HG03175 (cell line): ENCODE measurements at regions not wholly inside any gene's neighbourhood (a gene's known extent, or its start where the extent isn't known, plus 50 kb on each side); places are given as distances from the start of the nearest gene placed in this dataset.

Source experiments
- ATAC-seq: cut with Tn5 transposase; IDR thresholded peaks from one replicate; pipeline ENCODE4 v1.9.1; 2021; ENCODE audit warnings: mild to moderate bottlenecking, moderate library complexity; ENCODE audit not compliant: unreplicated experiment

DNA sequence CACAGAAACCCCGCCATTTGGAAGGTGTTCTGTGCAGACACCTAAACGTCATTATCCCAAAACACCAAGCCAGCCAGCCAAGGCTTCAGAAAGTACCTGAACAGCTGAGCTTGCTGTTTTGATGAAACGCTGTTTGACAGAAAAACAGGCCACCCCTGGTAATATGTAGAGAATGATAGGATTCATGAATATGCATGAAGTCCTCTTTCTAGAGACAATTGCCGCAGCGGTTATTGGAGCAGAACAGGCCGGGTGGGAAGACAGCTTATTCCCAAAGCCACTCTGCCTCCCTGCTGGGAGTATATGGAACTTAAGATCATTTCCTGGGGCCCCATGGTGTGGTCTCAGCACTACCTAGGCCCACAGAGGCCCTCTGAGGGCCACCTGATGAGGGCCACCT, 229.5 kb downstream of the UQCRFS1 start:
- no peak for ATAC-seq

DNA sequence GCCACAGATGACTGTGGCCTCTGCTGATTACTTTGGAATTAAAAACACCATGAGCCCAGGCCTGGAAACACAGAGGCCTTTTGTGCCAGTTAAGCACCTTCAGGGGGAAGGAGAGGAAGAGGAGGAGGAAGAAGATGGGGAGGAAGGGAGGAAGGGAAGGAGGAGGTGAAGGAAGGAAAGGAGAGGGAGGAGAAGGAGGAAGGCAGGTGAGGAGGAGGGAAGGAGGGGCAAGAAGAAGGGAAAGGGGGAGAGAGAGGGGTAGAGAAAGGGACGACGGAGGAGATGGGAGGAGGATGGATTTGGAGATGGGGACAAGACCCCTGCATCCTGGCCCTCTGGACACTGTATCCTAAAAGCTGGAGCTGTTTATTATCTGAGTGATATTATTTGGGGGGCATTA, 231.0 kb downstream of the UQCRFS1 start:
- no peak for ATAC-seq

DNA sequence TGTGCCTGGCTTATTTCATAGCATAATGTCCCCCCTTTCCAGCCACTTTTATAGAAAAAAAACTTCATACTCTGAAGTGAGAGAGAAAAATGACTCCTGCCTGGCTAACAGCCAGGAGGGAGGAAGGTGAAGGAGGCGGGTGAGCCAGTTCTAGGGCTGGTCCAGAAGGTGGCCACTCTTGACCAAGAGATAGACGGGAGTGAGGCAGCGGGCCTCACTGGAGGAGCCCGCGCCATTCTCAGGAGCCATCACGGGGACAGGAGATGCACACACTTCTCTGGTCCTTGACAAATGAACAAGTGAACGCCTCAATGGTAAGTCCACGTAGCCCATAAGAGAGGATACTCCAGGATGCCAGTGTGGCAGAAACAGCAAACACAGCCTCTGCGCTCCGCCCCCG, 231.4 kb downstream of the UQCRFS1 start:
- ATAC-seq: no peak

DNA sequence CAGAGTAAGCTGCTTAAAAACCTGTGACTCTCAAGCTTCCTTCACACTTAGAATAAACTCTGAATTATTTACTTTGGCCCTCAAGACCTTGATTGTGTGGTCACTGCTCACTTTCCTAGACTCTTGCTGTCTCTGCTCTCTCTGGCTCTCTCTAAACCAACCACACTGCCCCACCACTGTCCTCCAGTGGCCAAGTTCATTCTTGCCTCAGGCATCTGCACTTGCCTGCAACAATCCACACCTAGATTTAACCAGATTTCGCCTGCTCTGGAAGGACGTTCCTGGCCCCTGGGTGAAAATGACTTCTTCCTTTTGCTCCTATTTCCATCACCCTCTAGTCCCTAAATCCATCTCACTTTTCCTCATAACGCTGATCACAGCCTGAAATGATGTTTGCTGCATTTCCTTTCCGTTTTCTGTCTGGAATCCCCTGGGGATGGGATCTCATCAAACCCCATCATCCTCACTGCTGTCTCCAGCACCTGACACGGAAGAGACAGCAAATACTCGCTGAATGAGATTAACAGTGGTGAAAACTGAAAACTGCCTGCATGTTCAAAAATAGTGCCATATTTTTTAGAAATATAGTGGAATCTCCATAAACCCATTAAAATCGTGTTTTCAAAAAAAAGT, 232.6 kb downstream of the UQCRFS1 start:
- ATAC-seq: no peak

DNA sequence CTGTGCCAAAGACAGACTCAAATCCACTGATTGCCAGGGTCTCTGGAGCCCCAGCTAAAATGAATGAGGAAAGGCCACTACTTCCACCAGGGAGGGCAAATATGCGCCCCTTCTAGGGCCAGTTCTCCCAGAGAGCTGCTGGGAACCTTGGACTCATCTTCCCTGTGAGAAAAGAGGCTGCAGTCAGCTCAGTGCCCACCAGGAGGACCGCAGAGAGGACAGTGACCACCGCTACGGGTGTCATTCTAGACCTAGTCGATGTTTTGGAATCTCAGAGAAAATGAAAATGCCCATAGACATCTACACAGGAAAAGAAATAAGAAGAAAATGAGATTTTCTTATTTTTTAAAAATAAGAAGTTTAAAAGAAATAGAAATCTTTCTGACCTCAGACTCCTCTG, 235.1 kb downstream of the UQCRFS1 start:
- ATAC-seq: no peak

DNA sequence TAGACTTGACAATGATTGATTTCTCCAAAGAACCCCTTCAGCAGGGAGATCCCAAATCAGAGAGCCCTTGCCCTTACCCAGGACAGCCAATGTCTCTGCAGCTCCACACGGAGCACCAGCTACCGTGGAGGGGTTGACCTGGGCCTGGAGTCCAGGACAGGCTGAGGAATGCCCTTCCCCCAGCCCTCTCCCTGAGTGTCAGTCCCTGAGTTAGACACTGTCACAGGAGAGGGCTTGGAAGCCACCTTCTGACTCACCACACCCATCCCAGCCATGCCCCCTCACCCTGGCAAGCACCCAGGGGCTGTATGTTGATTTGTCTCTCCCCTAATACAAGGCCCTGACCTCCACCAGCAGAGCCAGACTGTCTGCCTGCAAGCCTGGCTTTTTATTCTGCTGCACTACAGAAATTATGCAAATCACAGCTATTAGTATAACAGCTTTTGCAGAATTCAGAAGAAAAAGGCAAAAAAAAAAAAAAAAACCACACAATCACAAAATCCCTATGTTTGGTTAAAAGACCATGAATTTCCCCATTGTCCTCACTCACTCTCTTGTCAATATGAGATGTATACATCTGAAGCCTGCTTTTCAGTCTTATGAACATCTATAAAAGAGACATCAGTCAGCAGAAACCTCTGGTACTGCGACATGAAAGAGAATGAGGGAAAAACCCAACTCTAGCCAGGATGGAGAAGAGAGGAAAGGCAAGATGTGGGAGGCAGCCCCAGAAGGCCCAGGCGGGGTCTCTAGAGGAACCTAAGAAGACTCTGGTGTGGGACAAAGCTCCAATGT, 240.7 kb downstream of the UQCRFS1 start:
- ATAC-seq: no peak

DNA sequence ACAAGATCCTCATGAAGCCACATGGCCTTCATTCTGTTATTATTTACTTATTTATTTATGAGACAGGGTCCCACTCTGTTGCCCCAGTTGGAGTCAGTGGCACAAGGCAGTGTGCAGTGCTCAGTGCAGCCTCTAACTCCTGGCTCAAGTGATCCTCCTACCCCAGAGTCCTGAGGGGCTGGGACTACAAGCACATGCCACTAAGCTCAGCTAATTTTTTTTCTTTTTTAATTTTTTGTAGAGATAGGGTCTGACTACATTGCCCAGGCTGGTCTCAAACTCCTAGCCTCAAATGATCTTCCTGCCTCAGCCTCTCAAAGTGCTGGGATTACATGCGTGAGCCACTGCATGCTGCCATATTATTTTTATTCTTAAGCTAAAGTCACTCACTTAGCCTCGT, 241.4 kb downstream of the UQCRFS1 start:
- ATAC-seq: no peak

DNA sequence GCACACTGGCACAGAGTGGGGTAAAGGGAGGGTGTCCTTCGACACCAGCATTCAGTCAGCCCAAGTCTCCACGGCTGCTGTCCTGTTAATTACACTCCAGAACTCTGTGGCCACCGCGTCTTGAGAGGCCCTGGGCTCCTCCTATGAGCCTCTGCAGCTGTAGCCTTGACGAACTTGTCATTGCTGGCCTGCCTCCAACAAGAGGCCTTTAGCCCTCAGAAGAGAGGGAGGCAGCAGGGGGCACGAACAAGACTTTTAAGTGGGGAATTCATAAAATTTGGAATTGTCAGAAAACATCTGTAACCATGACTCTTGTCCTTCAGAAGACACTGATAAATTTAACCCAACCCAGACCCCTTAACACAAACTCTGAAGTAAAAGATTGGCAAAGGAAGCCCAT, 241.9 kb downstream of the UQCRFS1 start:
- no peak for ATAC-seq

DNA sequence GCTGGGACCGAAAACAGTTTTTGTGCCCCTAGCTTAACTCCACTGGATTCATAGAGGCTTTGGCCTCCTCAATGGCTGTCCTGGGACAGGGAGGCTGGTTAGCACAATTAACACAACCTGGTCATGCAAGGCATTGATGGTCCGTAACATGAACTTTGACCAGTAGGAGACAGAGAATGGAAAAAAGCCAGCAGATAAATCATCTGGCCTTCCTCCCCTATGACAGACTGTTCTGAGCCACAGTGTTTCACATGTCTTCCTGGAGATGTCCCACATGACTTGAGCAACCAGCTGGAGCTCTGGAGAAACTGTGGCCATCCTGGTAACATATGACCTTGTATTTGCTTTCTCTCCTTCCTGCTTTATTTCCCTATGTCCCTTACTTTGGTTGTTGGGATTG, 244.2 kb downstream of the UQCRFS1 start:
- no peak for ATAC-seq

DNA sequence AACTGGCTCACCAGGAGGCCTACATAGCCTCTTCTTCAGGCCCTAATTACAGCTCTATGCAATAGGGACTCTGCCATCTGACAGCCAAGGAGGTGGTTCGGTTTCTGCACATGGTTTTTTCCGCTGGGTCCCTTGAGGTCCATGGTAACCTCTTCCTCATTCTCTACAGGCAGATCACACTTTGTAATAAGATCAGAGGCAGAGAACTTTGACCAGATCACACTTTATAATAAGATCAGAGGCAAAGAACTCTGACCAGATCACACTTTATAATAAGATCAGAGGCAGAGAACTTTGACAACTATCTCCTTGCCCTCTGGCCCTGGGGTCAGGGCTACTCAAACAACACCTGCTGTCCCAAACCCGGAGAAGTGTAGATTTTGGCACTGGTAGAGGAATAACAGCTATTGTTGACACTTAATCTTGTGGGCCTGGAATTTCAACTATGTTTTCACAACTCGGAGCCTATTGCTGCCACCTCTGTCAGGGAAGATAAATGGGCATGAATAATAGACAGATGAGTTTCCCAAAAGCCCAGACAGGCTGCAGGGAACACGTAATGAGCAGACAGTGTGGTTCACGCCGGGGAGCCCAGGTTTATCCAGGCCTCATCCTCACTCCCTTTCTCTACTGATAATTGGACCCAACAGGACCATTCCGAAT, 246.1 kb downstream of the UQCRFS1 start:
- no peak for ATAC-seq

DNA sequence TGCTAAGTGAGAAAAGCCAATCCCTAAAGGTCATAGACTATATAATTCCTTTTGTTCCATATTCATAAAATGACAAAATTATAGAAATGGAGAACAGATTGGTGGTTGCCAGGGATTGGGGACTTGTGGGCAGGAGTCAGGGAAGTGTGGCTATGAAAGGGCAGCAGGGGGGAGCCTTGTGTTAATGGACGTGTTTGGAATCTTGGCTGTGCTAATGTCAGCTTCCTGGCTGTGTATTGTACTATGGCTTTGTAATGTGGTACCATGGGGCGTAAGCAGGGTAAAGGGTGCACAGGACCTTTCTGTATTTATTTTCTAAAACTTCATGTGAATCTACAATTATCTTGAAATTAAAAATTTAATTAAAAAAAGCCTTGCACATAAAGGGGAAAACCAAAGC, 248.5 kb downstream of the UQCRFS1 start:
- no peak for ATAC-seq

DNA sequence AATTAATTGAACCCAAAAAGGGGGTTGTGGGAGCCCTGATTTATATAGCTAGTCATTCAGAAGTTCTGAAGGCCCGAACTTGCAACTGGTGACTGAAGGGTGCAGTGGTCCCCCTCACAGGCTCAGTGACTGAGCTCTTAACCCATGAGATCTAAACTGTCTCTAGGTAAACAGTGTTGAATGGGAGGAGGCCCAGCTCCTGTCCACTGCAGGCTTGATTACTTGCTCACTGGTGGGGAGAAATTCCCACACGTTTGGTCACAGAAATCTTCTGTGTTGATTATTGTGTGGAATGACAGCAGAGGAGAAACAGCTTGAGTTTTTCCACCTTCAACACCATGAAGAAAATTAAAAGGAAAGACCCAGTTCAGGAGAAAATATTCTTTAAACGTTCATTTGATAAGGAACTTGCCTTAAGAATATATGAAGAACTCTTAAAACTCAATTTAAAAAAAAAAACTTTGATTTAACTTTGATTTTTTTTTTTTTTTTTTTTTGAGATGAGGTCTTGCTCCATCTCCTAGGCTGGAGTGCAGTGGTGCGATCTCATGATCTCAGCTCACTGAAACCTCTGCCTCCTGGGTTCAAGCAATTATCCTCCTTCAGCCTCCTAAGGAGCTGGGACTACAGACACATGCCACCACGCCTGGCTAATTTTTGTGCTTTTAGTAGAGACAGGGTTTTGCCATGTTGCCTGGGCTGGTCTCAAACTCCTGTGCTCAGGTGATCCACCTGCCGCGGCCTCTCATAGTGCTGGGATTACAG, 249.3 kb downstream of the UQCRFS1 start:
- no peak for ATAC-seq

DNA sequence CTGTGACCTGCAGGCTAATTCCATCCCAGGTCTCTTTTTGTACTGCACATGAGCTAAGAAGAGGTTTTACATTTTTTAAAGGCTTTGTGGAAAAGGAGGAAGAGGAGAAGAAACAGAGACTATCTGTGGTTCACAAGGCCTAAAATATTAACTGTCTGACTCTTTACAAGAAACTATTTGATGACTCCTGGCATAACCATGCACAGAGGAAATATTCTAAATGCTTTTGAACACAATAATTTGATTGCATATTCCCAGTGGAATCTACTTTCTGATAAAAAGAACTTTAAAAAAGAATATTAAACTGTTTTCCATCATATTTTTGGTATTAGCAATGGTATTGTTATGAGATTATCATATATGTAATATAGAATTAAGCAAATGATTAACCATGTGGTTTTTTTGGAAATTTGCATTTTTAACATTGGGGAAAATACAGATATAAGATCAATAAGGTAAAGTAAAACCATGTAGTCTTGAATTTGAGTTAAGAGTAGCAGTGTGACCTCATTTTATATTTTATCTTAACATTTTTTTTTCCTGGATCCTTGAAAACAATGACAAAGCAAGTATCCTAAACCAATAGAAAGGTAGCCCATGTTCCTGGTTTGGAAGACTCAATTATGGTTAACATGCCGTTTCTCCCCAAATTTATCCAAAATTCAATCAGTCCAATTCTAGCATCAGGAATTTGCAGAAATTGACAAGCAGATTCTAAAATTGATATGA, 251.0 kb downstream of the UQCRFS1 start:
- ATAC-seq: no peak

DNA sequence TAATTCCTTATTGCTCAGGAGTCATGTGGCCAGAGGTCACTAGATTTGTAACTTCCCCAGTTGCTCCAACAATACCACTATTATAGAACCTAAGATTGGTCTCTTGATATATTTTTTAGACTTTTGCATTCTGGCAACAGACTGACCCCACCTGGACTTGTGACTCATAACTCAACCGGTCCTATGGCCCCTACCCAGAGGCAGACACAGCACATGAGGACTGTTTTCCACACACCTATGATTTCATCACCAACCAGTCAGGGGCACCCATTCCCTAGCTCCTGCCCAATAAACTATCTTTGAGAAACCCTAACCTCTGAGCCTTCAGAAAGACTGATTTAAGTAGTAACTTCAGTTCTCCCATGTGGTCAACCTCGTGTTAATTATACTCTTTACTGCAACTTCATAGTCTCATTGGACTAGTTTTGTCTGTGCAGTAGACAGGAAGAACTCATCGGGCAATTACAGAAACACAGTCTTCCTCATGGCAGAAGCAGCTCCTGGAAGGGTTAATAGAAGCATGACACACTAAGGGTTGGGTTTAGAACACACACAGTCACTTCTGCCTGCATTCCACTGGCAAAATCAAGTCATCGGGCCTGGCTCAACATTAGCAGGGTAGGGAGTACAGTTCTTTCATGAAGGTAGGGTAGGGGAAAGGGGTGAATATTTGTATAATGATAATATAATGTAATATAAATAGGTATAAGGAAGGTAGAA, 251.8 kb downstream of the UQCRFS1 start:
- no peak for ATAC-seq

DNA sequence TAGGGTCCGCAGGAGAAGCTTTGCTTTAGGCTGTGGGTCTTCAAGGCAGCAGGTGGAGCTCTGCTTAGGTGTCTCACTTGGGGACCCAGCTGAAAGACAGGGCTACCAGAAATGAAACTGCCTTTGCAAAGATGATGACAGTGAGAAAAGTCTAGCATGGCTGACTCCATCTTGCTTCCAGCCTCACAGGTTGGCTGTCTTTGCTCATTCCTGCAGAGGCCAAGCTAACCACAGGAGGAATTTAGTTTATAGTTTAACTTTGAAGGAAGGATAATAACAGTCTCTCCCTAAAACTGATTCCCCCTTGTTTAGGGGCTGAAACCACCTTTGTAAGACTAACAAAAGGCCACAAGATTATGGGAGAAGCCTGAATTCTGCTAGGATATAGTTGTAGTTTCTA, 252.4 kb downstream of the UQCRFS1 start:
- ATAC-seq: no peak

DNA sequence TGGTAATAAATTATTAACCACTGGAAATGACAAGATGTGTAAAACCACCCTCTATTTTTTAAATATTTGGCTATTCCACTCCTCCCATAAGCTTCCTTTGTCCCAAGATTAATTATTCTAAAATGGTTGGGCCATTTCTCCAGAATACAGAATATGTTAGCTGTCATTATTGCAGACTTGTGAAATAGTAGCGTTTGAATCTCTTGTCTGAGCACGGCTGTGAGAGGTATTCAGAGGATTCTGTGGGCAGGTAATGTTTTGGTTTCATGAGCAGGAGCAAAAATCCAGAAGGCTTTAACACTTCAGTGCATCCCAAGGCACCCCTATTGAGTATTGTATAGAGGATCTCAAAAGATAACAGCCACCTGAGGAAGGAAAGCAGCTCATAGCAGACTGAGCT, 256.0 kb downstream of the UQCRFS1 start:
- no peak for ATAC-seq

DNA sequence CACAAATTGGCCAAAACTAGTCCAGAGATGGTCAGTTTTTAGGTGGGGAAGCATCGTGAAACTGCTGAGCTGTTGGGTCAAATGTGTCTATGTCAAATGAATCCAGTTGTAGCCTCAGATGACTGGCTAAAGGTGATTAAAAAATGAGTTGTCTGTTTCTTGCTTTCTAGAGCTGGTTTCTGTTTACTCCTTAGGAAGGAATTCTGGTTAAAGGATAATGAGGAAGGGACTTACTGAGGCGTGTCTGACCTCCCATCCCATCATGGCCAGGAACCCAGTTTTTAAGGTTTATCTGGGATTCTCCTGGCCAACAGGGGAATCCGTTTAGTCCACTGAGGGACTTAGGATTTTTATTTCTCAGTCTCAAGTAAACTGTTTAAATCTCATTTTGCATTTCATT, 256.5 kb downstream of the UQCRFS1 start:
- ATAC-seq: no peak

DNA sequence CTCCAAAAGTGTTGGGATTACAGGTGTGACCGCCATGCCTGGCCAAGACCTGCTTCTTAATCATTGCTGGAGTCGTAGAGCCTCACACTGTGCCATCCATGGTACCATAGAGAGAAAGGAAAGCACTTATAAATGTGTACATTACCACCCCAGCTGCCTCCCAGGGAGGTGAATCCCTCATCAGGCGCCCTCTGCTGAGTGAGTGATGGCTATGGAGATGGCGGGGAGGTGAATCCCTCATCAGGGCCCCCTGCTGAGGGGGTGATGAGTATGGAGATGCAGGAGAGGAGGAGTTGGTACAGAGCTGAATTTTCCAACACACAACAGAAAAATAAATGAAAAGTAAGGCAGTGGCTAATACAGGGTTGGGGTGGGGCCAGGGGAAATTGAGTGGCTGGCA, 263.4 kb downstream of the UQCRFS1 start:
- ATAC-seq: no peak

DNA sequence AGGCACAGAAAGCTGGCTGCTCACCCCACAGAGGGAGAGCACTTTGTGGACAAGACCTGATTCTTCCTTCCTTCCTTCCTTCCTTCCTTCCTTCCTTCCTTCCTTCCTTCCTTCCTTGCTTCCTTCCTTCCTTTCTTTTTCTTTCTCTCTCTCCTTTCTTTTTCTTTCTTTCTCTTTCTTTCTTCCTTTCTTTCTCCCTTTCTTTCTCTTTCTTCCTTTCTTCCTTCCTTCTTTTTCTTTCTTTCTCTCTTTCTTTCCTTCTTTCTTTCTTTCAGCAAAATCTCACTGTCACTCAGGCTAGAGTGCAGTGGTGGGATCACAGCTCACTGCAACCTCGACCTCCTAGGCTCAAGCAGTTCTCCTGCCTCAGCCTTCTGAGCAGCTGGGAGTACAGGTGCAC, 263.9 kb downstream of the UQCRFS1 start:
- no peak for ATAC-seq

DNA sequence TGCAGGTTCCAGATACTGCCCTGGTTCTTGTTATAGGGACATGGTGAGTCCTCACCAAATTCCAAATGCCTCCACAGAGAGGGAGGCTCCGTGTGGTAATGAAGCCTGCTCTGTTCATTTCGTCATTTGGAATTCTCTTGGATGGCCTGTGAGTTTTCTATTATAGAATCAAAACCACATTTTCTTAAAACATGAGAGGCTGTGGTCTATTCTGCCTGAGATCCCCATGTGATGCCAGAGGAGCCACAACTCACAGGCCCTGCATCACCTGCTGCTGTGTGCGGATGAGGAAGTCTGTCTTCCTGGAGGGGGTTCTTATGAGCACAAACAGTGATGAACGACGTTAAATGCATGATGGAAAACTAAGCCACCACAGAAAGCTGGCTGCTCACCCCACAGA, 264.4 kb downstream of the UQCRFS1 start:
- no peak for ATAC-seq
